HG03039 (cell line): ENCODE measurements at regions not wholly inside any gene's neighbourhood (a gene's known extent, or its start where the extent isn't known, plus 50 kb on each side); places are given as distances from the start of the nearest gene placed in this dataset.

ENCODE experiments used
- ATAC-seq: cut with Tn5 transposase; IDR thresholded peaks from one replicate; pipeline ENCODE4 v1.9.1; 2021; ENCODE audit warnings: mild to moderate bottlenecking, moderate library complexity; ENCODE audit not compliant: unreplicated experiment

GRCh38 chr2:8574196-8575037, 107.4 kb upstream of the ID2 start:
- ATAC-seq, result peak; percentile 49

GRCh38 chr2:8575038-8575833, 106.6 kb upstream of the ID2 start:
- no peak for ATAC-seq

- no peak for ATAC-seq
Measured at GRCh38 chr2:8575834-8576423, 105.9 kb upstream of the ID2 start.

- no peak for ATAC-seq
Measured at GRCh38 chr2:8576525-8577167, 105.2 kb upstream of the ID2 start.

DNA sequence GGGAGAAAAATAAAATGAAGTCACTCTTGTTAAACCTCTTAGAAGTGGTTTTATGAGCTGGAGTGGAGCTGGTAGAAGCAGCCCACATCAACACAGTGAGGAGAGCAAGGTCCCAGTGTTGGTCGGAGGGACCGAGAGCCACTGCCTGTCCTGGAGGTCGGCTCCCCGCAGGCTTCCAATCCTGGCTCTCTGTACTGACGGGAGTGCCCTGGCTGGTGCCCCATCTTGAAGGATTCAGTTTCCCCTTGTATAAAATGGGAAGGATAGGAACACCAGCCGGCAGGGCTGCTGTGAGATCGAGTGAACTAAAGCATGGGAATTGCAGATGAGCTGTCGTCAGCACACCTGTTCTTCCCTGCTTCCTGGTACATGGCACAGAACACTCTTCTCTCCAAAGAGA, 104.3 kb upstream of the ID2 start:
- no peak for ATAC-seq

DNA sequence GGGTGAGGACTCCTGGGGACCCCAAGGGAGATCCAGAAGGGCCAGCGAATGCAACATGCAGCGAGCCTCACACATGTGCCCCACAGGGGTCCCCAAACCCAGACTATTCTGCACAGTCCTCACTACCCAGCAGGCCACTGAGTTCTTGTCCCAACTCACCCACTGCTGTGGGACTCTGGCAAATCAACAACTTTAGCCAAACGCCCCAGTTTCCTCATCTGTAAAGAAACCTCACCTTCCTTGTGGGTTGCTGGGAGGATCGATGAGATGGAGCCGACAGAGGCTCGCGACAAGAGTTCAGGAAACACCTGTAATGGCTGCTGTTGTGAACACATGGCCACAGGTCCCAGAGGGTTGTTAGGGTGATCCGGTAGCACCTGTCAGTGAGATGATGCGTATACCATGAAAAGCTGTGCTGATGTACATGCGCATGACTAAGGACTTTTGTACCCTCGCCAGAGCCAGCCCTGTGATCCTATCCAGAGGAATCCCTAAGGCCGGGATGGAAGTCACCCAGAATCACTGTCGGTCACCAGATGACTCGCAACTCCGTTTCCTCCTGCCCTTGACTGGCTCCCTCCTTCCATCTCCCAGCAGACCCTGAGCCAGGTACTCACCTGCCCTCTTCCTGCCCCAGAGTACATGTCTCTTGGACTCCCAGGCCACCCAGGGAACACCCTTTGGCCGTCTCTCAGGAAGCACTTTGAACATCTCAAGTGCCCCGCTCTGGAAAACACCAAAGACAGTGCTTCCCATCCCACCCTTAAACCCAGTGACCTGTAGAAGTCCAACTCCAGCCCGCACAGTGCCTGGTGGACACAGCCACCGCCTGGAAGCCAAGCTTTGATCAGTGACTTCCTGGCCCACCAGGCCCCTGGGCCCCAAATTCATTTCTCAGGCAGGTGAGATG, 103.3 kb upstream of the ID2 start:
- ATAC-seq, result no peak

GRCh38 chr2:8579485-8580085, 102.3 kb upstream of the ID2 start:
- ATAC-seq, result no peak

GRCh38 chr2:8580316-8581233, 101.3 kb upstream of the ID2 start:
- ATAC-seq, result no peak

DNA sequence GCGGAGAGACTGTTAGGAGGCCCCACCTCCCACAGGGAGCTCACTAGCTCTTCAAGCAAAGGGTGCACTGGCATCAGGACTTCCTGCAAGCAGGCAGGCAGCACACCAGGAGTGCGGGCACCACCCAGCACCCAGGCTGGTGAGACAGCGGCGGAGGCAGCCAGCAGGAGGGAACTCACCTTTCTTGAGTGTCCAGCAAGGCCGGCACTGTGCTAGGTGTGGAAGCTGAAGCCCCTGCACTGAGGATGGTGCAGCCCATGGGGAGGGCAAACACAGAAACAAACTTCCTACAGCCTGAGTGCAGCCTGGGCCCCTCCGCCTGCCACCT, 100.7 kb upstream of the ID2 start:
- ATAC-seq, result no peak

DNA sequence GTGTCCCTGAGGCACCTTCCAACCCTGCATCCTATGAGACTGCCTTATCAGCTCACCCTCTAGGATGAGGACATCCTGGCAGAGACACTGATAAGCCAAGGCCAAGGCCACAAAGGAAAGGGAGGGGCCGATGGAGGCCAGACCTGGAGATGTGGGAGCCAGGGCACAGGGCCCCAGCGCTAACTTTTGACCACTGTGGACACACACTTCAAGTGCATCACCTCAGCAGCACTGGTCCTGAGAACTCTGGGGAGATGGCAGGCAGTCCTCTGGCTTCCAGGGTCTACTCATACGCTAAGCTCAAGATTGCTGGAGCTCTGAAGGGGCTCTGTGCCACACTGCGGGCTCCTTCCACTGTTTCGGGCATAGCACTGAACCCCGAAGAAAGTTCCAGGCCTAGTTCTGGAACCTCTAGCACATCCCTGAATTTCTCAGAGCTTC, 100.2 kb upstream of the ID2 start:
- no peak for ATAC-seq

GRCh38 chr2:8582191-8582590, 99.7 kb upstream of the ID2 start:
- no peak for ATAC-seq

GRCh38 chr2:8582651-8583399, 99.0 kb upstream of the ID2 start:
- ATAC-seq, result no peak

- ATAC-seq, result peak; percentile 67
Measured at GRCh38 chr2:8583400-8584173, 98.3 kb upstream of the ID2 start.

GRCh38 chr2:8584174-8585066, 97.4 kb upstream of the ID2 start:
- no peak for ATAC-seq

GRCh38 chr2:8586457-8587051, 95.3 kb upstream of the ID2 start:
- ATAC-seq, result no peak

- no peak for ATAC-seq
Measured at GRCh38 chr2:8587251-8587791, 94.5 kb upstream of the ID2 start.
